G401 (cell line): ENCODE measurements at regions not wholly inside any gene's neighbourhood (a gene's known extent, or its start where the extent isn't known, plus 50 kb on each side); places are given as distances from the start of the nearest gene placed in this dataset.
"Not testable (repeated sequence)": the region's sequence is repeated elsewhere in the genome, so short reads cannot be mapped to it uniquely, and the experiment has no call there.

Experiments
- DNase-seq: peaks from one replicate; pipeline ENCODE4 v3.0.0-alpha.2; 2015; ENCODE audit warnings: low spot score
- in situ Hi-C: cut with HindIII; loops from 2 replicates; pipeline ENCODE4 v1.10.0; 2016; ENCODE audit warnings: low sequenced_read_pairs, mixed read lengths

GRCh38 chr20:47438464-47439381 is 63.0 kb upstream of the NCOA3 start:
- DNase-seq = peak; percentile 4
- in situ Hi-C loops = no loop called here

- DNase-seq = no peak
- in situ Hi-C loops = no loop called here
Measured at GRCh38 chr20:47440857-47441773, 60.6 kb upstream of the NCOA3 start.

GRCh38 chr20:47441774-47442150 is 59.9 kb upstream of the NCOA3 start:
- in situ Hi-C loops = no loop called here
- DNase-seq = no peak

DNA sequence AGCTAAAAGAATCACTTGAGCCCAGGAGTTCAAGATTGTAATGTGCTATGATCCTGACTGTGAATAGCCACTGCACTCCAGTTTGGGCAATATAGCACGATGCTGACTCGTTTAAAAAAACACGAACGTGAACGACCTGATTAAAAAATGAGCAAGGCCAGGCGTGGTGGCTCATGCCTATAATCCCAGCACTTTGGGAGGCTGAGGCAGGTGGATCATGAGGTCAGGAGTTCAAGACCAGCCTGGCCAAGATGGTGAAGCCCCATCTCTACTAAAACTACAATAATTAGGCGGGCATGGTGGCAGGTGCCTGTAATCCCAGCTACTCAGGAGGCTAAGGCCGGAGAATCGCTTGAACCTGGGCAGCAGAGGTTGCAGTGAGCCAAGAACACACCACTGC is 58.6 kb upstream of the NCOA3 start:
- DNase-seq, in situ Hi-C loops: not testable (repeated sequence)

DNA sequence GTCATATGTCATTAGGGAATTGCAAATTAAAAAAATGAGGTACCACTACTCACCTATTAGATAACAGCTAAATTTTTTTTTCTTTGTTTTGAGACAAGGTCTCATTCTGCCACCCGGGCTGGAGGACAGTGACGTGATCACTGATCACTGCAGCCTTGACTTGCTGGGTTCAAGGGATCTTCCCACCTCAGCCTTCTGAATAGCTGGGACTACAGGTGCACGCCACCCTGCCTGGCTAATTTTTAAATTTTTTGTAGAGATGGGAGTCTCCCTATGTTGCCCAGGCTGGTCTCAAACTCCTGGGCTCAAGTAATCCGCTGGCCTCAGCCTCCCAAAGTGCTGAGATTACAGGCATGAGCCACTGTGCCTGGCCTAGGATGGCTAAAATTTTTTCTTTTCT is 57.1 kb upstream of the NCOA3 start:
- in situ Hi-C loops = no loop called here
- DNase-seq = no peak

- in situ Hi-C loops = no loop called here
- no peak for DNase-seq
Measured at GRCh38 chr20:47445291-47445690, 56.4 kb upstream of the NCOA3 start.

DNA sequence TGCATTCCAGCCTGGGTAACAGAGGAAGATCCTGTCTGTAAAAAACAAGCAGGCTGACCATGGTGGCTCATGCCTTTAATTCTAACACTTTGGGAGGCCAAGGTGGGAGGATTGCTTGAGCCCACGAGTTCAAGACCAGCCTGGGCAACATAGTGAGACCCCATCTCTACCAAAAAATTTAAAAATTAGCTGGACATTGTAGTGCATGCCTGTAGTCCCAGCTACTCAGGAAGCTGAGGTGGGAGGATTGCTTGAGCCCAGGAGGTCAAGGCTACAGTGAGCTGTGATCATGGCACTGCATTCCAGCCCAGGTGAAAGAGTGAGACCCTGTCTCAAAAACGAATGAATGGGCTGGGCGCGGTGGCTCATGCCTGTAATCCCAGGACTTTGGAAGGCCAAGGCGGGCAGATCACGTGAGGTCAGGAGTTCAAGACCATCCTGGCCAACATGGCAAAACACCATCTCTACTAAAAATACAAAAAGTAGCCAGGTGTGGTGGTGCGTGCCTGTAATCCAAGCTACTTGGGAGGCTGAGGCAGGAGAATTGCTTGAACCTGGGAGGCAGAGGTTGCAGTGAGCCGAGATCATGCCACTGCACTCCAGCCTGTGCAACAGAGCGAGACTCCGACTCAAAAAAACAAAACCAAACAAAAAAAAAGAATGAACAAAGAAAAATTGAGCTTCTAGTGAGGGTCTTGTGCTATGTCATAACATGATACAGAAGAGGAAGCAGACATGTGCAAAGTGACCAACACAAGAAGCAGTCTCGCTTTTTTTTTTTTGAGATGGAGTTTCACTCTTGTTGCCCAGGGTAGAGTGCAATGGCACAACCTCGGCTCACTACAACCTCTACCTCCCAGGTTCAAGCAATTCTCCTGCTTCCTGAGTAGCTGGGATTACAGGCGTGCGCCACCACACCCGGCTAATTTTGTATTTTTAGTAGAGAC is 54.1 kb upstream of the NCOA3 start:
- in situ Hi-C loops, DNase-seq: not testable (repeated sequence)

- in situ Hi-C loops = no loop called here
- no peak for DNase-seq
Measured at GRCh38 chr20:47448429-47448828, 53.3 kb upstream of the NCOA3 start.

GRCh38 chr20:47451602-47451904 is 50.1 kb upstream of the NCOA3 start:
- in situ Hi-C loops = no loop called here
- no peak for DNase-seq
